ENCODE measurements at regions not wholly inside any gene's neighbourhood (a gene's known extent, or its start where the extent isn't known, plus 50 kb on each side); places are given as distances from the start of the nearest gene placed in this dataset.
"Not testable (repeated sequence)": the region's sequence is repeated elsewhere in the genome, so short reads cannot be mapped to it uniquely, and the experiment has no call there.

DNA sequence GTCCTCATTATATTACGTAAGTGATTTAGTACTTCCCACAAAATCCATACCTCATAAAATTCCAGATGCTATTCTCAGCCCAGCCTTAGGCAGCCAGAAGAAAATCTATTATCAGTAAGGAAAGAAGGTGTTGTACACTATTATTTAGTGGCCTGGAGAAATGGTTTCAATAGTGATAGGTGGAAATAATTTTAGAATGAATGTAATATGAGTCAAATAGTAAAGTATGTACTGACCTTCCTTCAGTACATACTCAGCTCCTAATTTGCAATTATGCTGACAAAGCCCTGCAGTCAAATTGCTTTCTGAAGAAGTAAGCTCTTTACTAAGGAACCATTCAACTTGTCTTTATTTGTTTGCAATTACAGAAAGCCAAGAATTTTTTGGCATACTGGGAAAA is 409.2 kb downstream of the HTR1A start:
- DNase-seq: no peak

DNA sequence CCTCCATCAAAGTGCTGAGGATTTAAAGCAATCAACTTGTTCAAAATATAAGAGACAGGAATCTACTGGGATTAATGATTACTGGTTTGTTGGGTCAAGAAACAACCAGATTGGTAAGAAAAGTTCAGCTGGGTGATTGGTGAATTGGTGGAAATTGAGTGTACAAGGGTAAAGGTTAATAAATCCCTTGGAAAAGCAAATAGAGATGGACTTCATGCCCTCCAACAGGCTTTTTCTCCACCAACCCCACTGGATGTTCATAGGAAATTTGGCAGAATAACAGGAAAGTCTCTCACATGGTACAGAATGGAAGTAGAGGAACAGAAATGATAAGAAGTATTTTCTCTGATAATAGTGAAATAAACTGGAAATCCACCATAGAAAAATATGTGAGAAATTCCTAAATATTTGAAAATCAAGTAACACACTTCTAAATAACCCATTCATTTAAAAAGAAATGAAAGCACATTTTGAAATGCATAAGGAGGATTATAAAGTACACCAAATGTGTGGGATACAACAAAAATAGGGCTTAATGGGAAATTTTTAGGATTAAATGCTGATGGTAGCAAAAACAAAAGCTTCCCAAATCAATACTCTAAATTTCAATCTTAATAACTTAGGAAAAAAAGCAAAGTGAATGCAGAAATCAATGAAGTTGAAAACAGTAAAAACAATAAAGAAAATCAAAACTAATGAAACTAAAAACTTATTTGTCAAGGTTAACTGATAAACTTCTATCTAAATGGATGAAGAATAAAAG is 426.2 kb downstream of the HTR1A start:
- no peak for DNase-seq

DNA sequence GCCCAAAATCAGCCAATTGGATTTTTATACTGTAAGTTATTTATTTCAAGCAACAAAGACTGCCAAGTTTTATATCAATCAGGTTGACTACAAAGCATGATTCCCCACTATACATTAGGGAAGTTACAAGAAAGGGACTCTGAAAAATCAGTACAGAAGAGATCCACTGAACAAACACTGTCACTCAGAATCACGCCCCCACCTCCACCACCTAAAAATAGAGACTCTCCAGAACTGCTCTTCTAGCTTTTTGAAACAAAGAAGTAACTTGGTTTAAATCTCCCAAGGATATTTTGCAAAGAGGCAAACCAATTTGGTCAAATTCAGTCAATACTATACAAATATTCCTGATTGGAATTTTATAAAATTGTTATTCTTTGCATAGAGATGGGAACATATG is 438.0 kb downstream of the HTR1A start:
- no peak for DNase-seq

DNA sequence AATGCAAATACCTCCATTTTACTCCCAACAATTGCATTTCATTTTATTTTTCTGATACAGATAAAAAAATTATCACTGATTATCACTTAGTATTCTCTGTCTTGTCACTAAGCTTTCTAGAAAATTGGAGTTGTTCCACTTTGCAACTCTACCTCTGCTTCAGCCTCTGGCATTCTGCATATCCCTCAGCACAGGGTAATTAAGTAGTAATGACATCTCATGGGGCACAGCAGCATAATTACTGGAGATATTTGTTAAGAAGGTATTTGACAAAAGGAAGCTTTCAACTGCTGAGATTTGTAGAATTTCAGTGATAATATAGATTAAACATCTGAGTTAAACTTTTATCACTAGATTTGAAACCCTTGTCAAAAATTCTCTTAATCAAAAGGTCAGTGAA is 446.2 kb downstream of the HTR1A start:
- no peak for DNase-seq

DNA sequence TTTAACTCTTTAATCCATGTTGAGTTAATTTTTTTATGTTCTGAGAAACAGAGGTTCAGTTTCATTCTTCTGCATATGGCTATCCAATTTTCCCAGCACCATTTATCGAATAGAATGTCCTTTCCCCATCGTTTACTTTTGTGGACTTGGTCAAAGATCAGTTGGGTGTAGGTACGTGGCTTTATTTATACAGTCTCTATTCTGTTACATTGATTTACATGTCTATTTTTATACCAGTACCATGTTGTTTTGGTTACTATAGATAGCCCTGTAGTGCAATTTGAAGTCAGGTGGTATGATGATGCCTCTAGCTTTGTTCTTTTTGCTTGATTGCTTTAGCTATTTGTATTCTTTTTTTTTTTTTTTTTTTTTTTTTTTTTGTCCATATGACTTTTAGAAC is 462.0 kb downstream of the HTR1A start:
- no peak for DNase-seq

DNA sequence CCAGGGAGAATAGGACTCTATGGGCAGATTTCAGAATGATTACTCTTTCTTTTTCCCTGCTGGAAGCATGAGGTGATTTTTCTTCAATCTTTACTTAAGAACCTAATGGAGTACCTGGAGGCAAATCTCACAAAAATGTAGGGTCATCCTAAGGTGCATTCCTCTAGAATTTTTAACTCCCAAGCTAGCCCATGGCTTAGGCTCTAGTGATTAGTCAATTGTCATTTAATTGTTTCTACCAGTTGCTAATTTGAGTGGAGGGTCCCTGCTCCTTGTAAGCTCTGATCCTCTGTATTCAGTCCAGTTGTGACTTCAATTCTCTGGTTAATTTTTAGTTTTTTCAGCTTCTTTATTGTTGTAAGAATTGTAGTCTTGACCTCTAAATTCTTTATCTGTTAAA is 467.0 kb downstream of the HTR1A start:
- no peak for DNase-seq

DNA sequence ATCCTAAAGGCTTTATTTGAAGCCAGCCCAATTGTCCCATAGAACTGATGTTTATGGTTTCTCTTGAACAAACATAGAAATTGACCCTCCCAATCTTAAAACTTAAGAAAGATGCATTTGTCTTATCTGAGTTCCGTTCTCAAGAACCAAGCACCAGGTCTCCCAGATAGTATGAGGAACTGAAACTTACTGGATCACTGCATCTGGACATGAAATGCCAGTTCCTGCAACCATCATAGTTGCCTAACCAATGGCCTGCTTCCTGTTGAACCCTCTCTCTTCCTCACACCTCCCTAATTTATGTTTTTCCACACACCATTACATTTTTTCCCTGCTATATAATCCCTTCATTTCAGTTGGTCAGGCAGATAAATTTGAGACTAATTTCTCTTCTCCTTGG is 478.9 kb downstream of the HTR1A start:
- DNase-seq: no peak

DNA sequence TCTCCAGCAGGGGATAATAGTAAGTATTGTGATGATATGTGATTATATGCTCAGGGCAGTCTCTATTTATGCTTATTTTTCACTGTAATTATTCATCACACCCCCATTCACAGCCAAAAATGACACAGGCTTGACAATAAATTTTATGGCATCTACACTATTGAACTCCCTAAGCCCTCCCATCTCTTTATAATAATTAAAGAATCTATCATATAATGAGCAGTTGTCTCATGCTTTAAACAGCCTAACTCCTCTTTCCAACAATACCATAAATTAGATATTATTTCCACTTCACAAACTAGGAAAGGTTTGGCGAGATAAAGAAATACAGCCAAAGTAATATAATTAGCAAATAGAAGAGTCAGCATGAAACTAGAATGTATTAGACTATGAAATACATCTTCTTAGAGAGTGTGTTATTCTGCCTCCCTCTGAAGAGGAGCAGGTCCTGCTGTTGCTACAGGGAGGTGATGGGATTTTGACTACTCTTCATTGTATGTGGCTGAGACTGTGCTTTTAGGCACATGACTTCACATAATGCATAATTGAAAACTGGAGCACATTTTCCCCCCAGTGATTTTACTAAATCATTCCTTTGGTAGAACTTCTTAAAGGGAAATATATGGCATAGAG is 488.8 kb downstream of the HTR1A start:
- DNase-seq: no peak

DNA sequence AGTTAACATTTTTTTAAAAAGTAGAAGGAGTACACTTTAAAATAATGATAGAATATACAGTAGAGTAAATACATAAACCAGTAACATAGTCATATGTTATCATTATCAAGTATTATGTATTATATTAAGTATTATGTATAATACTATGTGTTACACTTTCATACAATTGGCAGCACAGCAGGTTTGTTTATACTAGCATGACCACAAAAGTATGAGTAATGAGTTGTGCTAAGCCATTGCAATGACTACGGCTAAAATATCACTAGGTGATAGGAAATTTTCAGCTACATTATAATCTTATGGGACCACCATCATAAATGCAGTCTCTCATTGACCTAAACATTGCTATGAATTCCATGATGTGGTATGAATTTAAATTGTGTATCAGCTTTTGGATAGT is 506.0 kb downstream of the HTR1A start:
- DNase-seq: no peak

DNA sequence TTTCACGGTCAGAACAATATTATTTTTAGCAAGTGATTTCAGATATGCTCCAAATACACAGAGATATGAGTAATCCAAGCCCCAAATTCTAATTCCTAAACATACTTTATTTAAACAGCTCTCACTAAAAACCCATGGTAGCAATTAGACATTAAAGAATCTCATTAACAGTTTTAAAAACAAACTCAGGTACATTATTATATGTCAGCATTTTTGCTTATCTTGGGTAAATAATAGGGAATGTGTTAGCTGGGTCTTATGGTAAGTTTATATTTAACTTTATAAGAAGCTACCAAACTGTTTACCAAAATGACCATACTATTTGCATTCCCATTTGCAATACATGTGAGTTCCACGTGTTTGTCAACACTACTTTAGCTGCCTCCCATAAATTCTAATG is 511.1 kb downstream of the HTR1A start:
- DNase-seq: no peak

DNA sequence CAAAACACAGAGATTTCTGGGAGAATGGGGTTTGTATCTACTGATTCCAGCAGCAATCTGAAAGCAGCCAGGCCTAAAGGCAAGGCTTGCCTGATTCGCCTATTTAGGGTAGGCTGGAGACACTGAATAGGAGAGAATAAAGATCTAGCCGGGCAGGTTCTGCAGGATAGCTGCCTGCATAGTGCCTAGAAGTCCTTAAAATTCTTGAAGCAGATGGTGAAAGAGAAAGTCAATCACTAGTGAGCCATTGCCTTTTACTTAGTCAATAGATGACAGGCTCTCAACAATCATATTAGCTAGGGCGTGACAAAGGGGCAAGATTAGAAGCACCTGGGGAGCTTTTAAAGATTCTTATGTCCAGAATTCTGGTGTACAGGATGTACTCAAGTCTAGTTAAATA is 522.7 kb downstream of the HTR1A start:
- DNase-seq: peak; percentile 78

DNA sequence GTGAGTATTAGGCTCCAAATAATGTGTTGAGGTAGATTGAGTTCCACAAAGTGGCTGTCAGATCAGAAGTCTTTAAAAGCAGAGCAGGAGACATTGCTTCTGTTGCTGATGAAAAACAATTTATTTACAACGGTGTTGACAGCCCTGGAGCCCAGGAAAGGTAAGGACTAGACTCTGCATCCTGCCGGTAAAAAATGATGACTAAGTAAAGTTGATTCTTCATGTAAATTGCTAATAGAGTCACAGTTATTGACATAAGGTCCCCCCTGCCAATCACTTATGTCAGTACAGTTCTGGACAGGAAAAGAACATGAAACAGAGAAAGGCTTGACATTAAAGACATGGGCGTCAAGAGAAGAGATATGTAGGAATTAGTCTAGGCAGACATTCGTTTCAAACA is 552.5 kb downstream of the HTR1A start:
- DNase-seq: no peak

DNA sequence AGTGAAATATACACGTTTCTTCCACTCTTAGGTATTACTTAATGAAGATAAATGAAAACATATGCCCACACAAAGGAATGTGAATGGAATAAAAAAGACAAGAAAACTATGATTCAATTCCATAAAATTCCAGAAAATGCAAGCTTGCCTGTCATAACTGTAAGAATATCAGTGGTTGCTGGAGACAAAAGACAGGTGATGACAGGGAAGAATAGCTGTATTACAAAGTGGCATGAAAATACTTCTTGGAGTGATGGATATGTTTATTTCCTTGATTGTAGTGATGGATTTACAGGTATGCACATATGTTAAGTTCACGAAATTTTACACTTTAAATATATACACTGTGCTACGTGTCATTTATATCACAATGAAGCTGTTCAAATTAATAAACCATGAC is 553.3 kb downstream of the HTR1A start:
- no peak for DNase-seq

DNA sequence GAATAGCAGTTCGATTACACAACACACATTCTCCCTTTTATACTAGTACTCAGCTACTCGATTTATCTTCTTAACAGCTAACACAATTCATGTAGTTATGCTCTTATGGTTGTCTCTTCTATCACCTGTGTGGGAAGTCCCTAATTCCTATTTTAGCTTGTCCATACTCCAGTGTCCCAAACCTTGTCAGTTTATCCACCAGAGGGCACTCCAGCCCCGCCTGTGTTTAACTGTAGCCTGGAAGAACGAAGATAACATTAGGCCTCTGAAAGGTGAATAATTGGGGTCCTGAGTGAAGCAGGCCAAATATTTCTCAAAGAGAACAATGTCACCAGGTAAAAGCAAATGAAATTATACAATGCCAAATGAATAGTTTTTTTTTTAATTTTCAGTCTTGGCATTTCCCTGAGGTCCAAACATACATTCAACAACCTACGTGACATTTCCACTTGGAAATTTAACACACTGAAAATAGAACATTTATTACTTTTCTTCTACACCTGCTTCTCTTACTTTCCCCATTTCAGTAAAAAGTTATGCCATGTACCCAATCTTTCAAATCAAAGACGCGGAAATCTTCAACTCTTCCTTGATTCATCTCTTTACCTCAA is 560.7 kb downstream of the HTR1A start:
- DNase-seq: peak; percentile 84

DNA sequence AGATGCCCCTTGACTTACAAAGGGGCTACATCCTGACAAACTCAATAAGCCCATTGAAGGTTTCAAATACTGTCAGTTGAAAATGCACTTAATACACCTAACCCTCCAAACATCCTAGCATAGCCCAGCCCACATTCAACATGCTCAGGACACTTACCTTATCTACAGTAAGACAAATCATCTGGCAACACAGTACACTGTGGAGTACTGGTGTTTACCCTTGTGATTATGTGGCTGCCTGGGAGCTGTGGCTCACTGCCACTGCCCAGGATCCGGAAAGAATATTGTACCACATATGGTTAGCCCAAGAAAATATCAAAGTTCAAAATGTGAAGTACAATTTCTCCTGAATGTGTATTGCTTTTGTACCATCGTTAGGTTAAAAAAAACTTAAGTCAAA is 562.2 kb downstream of the HTR1A start:
- no peak for DNase-seq

DNA sequence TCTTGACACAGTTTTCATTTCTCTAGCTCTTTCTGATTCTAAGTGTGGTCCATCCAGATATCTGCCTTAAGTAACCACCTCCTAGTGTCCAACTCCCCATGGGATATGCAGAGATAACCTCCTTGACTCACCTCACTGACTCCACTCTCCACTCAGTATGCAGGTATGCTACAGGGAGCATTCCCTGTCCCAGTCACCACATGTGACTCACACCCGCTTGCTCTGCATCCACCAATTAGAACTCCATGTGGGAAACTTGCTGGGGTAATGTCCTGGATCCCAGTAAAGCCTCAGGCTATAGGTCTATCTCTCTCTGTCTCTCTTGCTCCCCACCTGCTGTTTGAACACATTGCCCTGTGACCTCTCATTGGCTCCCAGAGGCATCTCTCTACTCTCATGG is 563.9 kb downstream of the HTR1A start:
- DNase-seq: peak; percentile 93

DNA sequence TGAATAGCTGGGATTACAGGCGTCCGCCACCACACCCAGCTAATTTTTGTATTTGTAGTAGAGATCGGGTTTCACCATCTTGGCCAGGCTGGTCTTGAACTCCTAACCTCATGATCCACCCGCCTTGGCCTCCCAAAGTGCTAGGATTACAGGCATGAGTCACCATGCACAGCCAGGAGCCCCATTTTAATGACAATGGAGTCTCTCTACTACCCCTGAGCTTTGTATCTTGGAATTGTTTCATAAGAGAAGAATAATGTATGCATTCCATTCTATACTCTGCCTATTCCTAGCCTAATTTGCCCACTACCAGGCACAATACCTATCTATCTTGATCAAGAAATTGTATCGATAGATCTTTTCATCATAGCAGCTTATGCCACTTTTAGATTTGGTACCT is 574.1 kb downstream of the HTR1A start:
- not testable (repeated sequence) for DNase-seq

DNA sequence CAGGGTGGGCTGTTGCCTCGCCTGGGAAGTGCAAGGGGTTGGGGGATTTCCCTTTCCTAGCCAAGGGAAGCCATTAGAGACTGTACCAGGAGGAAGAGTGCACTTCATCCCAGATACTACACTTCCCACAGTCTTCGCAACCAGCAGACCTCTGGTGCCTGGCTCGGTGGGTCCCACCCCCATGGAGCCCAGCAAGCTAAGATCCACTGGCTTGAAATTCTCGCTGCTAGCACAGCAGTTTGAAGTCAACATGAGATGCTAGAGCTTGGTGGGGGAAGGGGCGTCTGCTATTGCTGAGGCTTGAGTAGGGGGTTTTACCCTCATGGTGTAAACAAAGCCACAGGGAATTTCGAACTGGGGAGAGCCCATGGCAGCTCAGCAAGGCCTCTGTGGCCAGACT is 586.4 kb downstream of the HTR1A start:
- no peak for DNase-seq

DNA sequence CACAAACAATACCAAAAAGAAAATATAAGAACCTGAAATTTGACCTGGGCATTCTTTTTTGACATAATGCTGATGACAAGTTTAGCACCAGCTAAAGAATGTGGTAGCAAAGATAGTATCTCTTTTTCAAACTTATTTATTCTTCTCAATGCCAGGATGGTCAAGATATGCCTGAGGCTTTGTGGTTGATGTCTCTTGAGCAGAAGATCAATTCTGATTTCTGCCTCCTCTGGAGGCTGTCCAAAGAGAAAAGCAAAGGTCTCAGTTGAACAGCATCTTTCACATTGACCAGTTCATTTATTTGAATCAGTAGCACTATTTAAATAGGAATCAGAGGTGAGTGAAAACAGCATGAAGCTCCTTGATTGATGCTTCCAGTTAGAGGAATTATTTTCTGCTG is 588.2 kb downstream of the HTR1A start:
- DNase-seq: no peak

DNA sequence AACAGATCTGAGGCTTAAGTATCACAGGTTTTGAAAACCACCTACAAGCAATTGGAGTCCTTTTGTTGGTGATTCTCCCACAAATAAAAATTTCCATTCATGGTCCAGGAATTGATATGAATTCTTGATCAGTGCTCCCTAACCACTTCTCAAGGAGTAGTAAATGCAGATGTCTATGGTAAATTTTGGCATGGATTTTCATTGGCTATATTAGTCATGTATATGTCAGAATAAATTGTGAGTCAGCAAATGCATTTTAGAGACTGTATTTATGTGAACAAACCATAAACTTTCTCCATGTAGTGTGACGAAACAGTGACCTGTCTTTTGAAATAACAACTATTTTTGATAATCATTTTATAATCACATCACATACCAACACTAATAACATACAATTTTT is 611.1 kb downstream of the HTR1A start:
- DNase-seq: no peak

DNA sequence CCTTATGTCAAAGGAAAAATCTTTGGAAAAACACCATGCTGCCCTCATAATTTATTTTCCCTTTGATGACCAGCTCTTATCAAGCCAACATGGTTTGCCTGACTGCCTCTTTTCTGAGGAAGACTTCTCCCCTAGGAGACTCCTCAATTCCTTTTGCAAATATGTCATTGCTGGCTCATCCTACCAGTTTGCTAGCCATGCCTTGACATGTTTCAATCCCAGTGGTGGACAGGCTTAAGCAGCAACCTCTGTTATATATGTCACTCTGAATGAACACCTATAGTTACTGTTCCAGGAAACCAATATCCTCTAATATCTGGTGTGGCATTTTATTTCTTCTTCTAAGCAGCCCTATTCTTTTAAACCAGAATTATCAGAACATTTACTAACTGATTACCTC is 615.8 kb downstream of the HTR1A start:
- no peak for DNase-seq

DNA sequence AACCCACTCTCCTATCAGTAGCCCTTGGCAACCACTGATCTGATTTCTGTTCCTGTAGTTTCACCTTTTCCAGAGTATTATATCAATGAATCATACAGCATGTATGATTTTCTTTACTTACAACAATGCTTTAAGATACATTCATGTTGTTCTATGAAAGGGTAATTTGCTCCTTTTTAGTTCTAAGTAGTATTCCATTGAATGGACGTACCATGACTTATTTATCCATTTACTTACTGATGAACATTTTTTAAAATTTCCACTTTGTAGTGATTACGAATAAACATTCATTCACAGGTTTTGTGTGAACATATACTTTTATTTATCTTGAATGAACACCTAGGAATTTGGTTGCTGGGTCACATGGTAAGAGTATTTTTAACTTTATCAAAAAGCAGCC is 620.8 kb downstream of the HTR1A start:
- no peak for DNase-seq

DNA sequence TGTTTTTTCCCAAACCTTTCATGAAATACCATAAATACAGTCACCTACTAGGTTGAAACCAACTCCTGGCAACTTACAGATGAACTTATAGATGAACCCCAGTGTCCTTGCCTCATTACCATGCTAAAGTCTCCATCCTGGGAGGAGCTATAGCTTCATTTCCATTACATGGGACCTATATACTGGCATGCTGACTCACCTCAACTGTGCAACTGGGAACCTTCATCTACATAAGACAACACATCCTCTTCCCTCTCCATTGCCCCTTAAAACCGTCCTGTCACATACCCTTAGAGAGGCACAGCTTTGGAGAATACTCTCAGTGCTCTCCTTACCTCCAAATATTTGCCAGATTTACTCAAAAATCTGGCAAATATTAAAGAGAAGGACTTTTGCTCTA is 638.3 kb downstream of the HTR1A start:
- DNase-seq: no peak

DNA sequence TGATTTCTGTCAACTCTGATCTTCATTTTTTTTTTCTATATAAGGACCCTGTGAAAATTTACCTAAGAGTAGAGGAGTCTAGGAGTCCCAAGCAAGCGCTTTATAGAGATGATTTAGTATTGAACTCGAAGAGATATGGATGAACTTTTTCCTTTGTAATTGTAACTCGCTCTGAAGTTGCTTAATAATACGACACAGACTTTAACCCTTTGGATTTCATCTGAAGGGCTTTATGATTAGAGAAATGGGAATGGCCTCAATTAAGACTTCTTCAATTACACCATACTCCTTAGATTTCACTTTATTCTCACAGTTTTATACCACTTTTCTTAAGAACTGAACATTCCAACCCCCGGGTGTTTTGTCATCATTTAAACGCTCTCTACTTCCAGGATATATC is 647.7 kb downstream of the HTR1A start:
- DNase-seq: no peak

DNA sequence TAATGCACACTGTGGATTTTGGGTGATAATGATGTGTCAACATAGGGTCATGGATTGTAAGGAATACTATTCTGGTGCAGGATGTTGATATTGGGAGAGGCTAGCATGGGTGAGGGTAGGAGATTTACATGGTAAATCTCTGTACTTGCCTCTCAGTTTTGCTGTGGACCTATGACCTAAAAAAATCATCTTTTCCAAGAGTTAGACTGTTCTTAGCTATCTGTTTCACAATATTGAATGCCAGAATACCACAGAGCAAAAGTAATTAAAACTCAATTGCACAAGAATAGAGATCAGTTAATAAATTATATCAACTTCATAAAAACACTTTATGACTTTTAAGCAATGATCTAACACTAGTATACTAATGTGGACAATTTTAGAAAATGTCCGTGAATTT is 651.6 kb downstream of the HTR1A start:
- no peak for DNase-seq
